Gastroesophageal sphincter (tissue), 3 donors: ENCODE measurements at regions not wholly inside any gene's neighbourhood (a gene's known extent, or its start where the extent isn't known, plus 50 kb on each side); places are given as distances from the start of the nearest gene placed in this dataset.

Experiments used
- CTCF ChIP-seq, 4 experiments: fragments of 200-600 bp in 2 of 4; fragments of 450-650 bp in 2 of 4; sonication (generic) in 1 of 4; IDR thresholded peaks; one replicate each; pipeline ENCODE4 v1.5.1; 2017 to 2019; ENCODE audit warnings: antibody characterized with exemption in 4 of 4, mild to moderate bottlenecking in 2 of 4, moderate library complexity in 2 of 4
- EP300 ChIP-seq: sonication (generic); formaldehyde crosslinking; IDR thresholded peaks from one replicate; pipeline ENCODE4 v1.6.1; 2017; ENCODE audit warnings: antibody characterized with exemption, mild to moderate bottlenecking
- POLR2A ChIP-seq, 2 donors: fragments of 450-650 bp; IDR thresholded peaks; one replicate each; pipeline ENCODE4 v1.6.1; 2017; ENCODE audit warnings: antibody characterized with exemption in 2 of 2, mild to moderate bottlenecking in 2 of 2, moderate library complexity in 1 of 2
- POLR2AphosphoS5 ChIP-seq: sonication (generic); formaldehyde crosslinking; IDR thresholded peaks from one replicate; pipeline ENCODE4 v1.6.1; 2017; ENCODE audit warnings: antibody characterized with exemption

GRCh38 chr5:74422030-74422429, 218.5 kb downstream of the ENC1 start:
- TF ChIP-seq CTCF (IDR thresholded peaks at IDR 0.05): no peak
- no peak for TF ChIP-seq POLR2A (IDR thresholded peaks at IDR 0.05)
- TF ChIP-seq POLR2AphosphoS5: no peak
- TF ChIP-seq EP300: no peak
